DND-41 (cell line): ENCODE measurements at regions not wholly inside any gene's neighbourhood (a gene's known extent, or its start where the extent isn't known, plus 50 kb on each side); places are given as distances from the start of the nearest gene placed in this dataset.
"Not testable (repeated sequence)": the region's sequence is repeated elsewhere in the genome, so short reads cannot be mapped to it uniquely, and the experiment has no call there.

Experiments used
- ATAC-seq: fragments of 200-7000 bp; cut with Tn5 transposase; 3 replicates; pipeline ENCODE4 v1.9.1; 2021; ENCODE audit warnings: low read depth; ENCODE audit not compliant: insufficient read depth
- DNase-seq: peaks from one replicate; pipeline ENCODE4 v3.0.0-alpha.2; 2020
- H2AFZ ChIP-seq: 2 replicates; pipeline ENCODE4 v1.6.0; 2012; ENCODE audit warnings: low read depth, low read length
- H3K27ac ChIP-seq: 2 replicates; pipeline ENCODE4 v1.5.1; 2012; ENCODE audit warnings: low read length, inconsistent platforms
- H3K27me3 ChIP-seq: fragments of 200-600 bp; sonication (generic); 2 replicates; pipeline ENCODE4 v1.6.0; 2012; ENCODE audit warnings: low read length, mild to moderate bottlenecking, inconsistent platforms; ENCODE audit not compliant: insufficient read depth, poor library complexity
- H3K36me3 ChIP-seq: 2 replicates; pipeline ENCODE4 v1.5.1; 2012; ENCODE audit warnings: low read length, inconsistent platforms; ENCODE audit not compliant: insufficient read depth
- H3K4me1 ChIP-seq: 2 replicates; pipeline ENCODE4 v1.5.1; 2012; ENCODE audit warnings: mild to moderate bottlenecking, low read length; ENCODE audit not compliant: insufficient read depth
- H3K4me2 ChIP-seq: 2 replicates; pipeline ENCODE4 v1.6.0; 2012; ENCODE audit warnings: mild to moderate bottlenecking, moderate library complexity, low read length, inconsistent platforms; ENCODE audit not compliant: insufficient read depth
- H3K4me3 ChIP-seq, 2 experiments: fragments of 200-600 bp in 1 of 2; shearing (Covaris generic) in 1 of 2; 2 replicates each; pipeline ENCODE4 v1.5.1; 2012 to 2016; ENCODE audit warnings: inconsistent platforms in 2 of 2, low read length in 2 of 2, mild to moderate bottlenecking in 2 of 2, low read depth in 1 of 2, moderate library complexity in 1 of 2
- H3K79me2 ChIP-seq: 2 replicates; pipeline ENCODE4 v1.6.0; 2012; ENCODE audit warnings: low read length, inconsistent platforms; ENCODE audit not compliant: insufficient read depth
- H3K9ac ChIP-seq: 2 replicates; pipeline ENCODE4 v1.6.0; 2012; ENCODE audit warnings: low read depth, mild to moderate bottlenecking, inconsistent platforms, low read length, moderate library complexity
- H3K9me3 ChIP-seq: 2 replicates; pipeline ENCODE4 v1.5.1; 2012; ENCODE audit warnings: low read length, moderate library complexity, mild to moderate bottlenecking, inconsistent platforms; ENCODE audit not compliant: insufficient read depth, severe bottlenecking
- H4K20me1 ChIP-seq: 2 replicates; pipeline ENCODE4 v1.6.0; 2012; ENCODE audit warnings: low read length; ENCODE audit not compliant: insufficient read depth
- CTCF ChIP-seq: IDR thresholded peaks from 2 replicates; pipeline ENCODE4 v1.5.1; 2012; ENCODE audit warnings: borderline replicate concordance, low read length, moderate library complexity, mild to moderate bottlenecking; ENCODE audit not compliant: poor library complexity, severe bottlenecking; ENCODE audit errors: extremely low read depth
- EZH2 ChIP-seq: IDR thresholded peaks from 3 replicates; pipeline ENCODE4 v1.6.1; 2012; ENCODE audit warnings: borderline replicate concordance, low read depth, mild to moderate bottlenecking, moderate library complexity, low read length, inconsistent platforms; ENCODE audit not compliant: severe bottlenecking

- Histone ChIP-seq H3K9ac (no peak overlapping the region), H3K27me3 (no peaks in the 10 kb centered on the region), H3K27ac (no peak overlapping the region), H3K4me2 (no peak overlapping the region), H3K9me3 (no peaks in the 10 kb centered on the region), H2AFZ (no peak overlapping the region), H3K4me3 (no peak overlapping the region), H3K36me3 (no peaks in the 10 kb centered on the region), H3K4me1 (peaks cover 11% of the 10 kb centered on the region), H3K79me2 (no peaks in the 10 kb centered on the region), H4K20me1 (no peaks in the 10 kb centered on the region)
- DNase-seq = peak; percentile 13
- TF ChIP-seq CTCF = no peak
- peak; percentile 35; the same call in 2 of the 3 replicates for ATAC-seq
These were observed 308.5 kb upstream of the MAGI2 start for GRCh38 chr7:79761876-79762429.

- H3K4me1 ChIP-seq, H3K9ac ChIP-seq, H3K27ac ChIP-seq, ATAC-seq, H3K27me3 ChIP-seq, H3K36me3 ChIP-seq, H3K79me2 ChIP-seq, H4K20me1 ChIP-seq, DNase-seq, H3K4me2 ChIP-seq, H3K9me3 ChIP-seq, H2AFZ ChIP-seq, H3K4me3 ChIP-seq: not testable (repeated sequence)
These were observed 297.5 kb upstream of the MAGI2 start for GRCh38 chr7:79750941-79751340.

GRCh38 chr7:79749856-79750255, 296.4 kb upstream of the MAGI2 start:
- Histone ChIP-seq H3K4me1 (no peaks in the 10 kb centered on the region), H3K79me2 (no peaks in the 10 kb centered on the region), H3K27ac (no peak overlapping the region), H3K27me3 (no peaks in the 10 kb centered on the region), H4K20me1 (no peaks in the 10 kb centered on the region), H3K4me3 (no peak overlapping the region), H3K4me2 (no peak overlapping the region), H2AFZ (no peak overlapping the region), H3K9me3 (no peaks in the 10 kb centered on the region), H3K36me3 (no peaks in the 10 kb centered on the region), H3K9ac (no peak overlapping the region)
- ATAC-seq = no peak; the same call in 2 of the 3 replicates
- TF ChIP-seq EZH2 (no peak), CTCF (no peak)
- DNase-seq = no peak

GRCh38 chr7:79741684-79742083, 288.2 kb upstream of the MAGI2 start:
- Histone ChIP-seq H3K36me3 (no peaks in the 10 kb centered on the region), H3K27me3 (no peaks in the 10 kb centered on the region), H3K27ac (no peak overlapping the region), H3K4me2 (no peak overlapping the region), H3K79me2 (no peaks in the 10 kb centered on the region), H3K4me3 (no peak overlapping the region), H2AFZ (no peak overlapping the region), H4K20me1 (no peaks in the 10 kb centered on the region), H3K9me3 (no peaks in the 10 kb centered on the region), H3K4me1 (no peaks in the 10 kb centered on the region), H3K9ac (no peak overlapping the region)
- no peak for TF ChIP-seq EZH2
- no peak for TF ChIP-seq CTCF
- ATAC-seq (no peak), DNase-seq (no peak)
